GM12875 (cell line): ENCODE measurements at regions not wholly inside any gene's neighbourhood (a gene's known extent, or its start where the extent isn't known, plus 50 kb on each side); places are given as distances from the start of the nearest gene placed in this dataset.

Experiments
- H3K4me3 ChIP-seq: one replicate; pipeline ENCODE4 v1.5.1; 2011; ENCODE audit warnings: low read depth, low read length, control low read depth
- CTCF ChIP-seq: IDR thresholded peaks from 2 replicates; pipeline ENCODE4 v1.5.1; 2011; ENCODE audit warnings: low read depth, mild to moderate bottlenecking, control low read depth, inconsistent platforms, low read length, moderate library complexity, borderline replicate concordance; ENCODE audit not compliant: insufficient read depth

GRCh38 chr7:25294624-25295023 lies 66.3 kb upstream of the NPVF start:
- no peak overlapping the region for H3K4me3 ChIP-seq
- no peak for TF ChIP-seq CTCF

DNA sequence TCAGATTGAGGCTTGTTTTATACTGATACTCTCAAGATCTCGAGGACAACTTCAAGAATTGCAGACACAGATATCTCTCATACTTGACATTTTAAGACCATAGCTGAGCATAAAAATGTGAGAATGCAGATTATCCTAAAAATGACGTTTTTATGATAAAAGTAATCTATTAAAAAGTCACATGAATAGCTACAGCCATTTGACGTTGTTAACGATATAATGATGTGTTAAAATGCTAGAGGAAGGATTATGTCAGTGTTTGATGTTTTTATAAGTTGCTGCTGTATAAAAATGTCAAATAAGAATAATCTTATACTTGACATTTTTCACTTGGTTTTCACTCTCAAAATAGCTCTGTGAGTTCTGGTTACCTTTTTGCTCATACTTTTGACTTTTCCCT lies 67.1 kb upstream of the NPVF start:
- TF ChIP-seq CTCF: no peak
- H3K4me3 ChIP-seq: no peak overlapping the region

GRCh38 chr7:25296086-25296485 lies 67.8 kb upstream of the NPVF start:
- H3K4me3 ChIP-seq: no peak overlapping the region
- no peak for TF ChIP-seq CTCF

DNA sequence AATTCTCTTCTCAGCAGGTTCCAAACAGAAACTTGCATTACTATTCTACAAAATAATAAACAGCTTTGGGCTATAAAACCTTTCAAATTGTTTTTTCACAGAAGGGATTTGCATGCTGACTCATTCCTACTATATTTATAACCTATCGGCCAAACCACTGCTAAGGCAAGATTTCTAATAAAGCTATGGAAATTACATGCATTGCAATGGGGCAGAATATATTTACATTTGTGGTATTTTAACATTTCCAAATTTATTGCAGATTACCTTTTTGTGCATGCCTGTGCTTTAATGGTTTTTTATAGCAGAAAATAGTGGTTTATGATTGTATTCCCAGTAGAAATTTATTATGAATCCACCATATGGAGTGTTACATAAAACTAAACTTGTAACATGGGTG lies 69.0 kb upstream of the NPVF start:
- no peak for TF ChIP-seq CTCF
- H3K4me3 ChIP-seq: no peak overlapping the region

GRCh38 chr7:25303281-25304181 lies 75.2 kb upstream of the NPVF start:
- TF ChIP-seq CTCF: no peak
- no peak overlapping the region for H3K4me3 ChIP-seq

GRCh38 chr7:25304691-25305090 lies 76.4 kb upstream of the NPVF start:
- no peak overlapping the region for H3K4me3 ChIP-seq
- TF ChIP-seq CTCF: no peak

DNA sequence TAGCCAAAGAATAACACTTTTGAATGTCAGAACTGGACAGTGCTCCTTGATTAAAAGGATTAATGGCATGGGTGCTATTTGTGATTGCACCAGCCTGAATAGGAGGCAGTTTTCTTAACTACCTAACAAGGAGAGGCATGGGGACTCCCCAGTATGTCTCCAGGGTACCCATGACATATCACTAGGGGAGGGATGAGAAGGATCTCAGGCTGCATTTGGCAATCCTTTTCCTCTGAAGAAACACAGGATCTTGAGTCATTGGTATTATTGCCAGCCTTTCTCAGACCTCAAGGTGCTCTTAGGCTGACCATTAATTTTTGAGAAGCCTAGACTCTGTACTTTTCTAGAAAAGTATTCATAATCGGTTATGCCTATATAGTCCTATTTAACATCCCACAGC lies 77.5 kb upstream of the NPVF start:
- no peak for TF ChIP-seq CTCF
- H3K4me3 ChIP-seq: no peak overlapping the region
